A673 (cell line): ENCODE measurements at regions not wholly inside any gene's neighbourhood (a gene's known extent, or its start where the extent isn't known, plus 50 kb on each side); places are given as distances from the start of the nearest gene placed in this dataset.

Experiments
- CTCF ChIP-seq: fragments of 300-800, 200-600 bp; sonication (generic); conservative IDR thresholded peaks from 2 replicates; pipeline ENCODE4 v1.5.1; 2017; ENCODE audit warnings: low read depth, mild to moderate bottlenecking, antibody characterized with exemption, low read length, moderate library complexity, mixed read lengths
- EZH2 ChIP-seq: fragments of 200-600 bp; sonication (generic); IDR thresholded peaks from 2 replicates; pipeline ENCODE4 v1.6.1; 2017; ENCODE audit warnings: borderline replicate concordance, low read depth, mild to moderate bottlenecking, mixed read lengths, antibody characterized with exemption, low read length; ENCODE audit not compliant: poor library complexity, severe bottlenecking

- TF ChIP-seq CTCF = no peak
- TF ChIP-seq EZH2 = no peak
These were observed 214.6 kb upstream of the DTNA start for GRCh38 chr18:34495506-34495905.
